Natural killer cell (primary cell): ENCODE measurements at regions not wholly inside any gene's neighbourhood (a gene's known extent, or its start where the extent isn't known, plus 50 kb on each side); places are given as distances from the start of the nearest gene placed in this dataset.

Experiments used
- ATAC-seq, 3 donors: fragments of 150-1000 bp in 2 of 3; fragments of 200-7000 bp in 1 of 3; cut with Tn5 transposase; 1 replicate in 1 of 3; 2 replicates in 2 of 3; pipeline ENCODE4 v1.10.0; 2021; ENCODE audit warnings: mild to moderate bottlenecking in 2 of 3, moderate library complexity in 2 of 3
- DNase-seq, 2 donors: peaks; one replicate each; pipeline versions ENCODE4 v3.0.0 to v3.0.0-alpha.2; 2013 to 2021; ENCODE audit warnings: mixed read lengths in 1 of 2
- H3K27ac ChIP-seq: one replicate; pipeline ENCODE4 v1.5.1; 2013; ENCODE audit warnings: mild to moderate bottlenecking, low read length
- H3K27me3 ChIP-seq: one replicate; pipeline ENCODE4 v1.6.1; 2013; ENCODE audit warnings: low read length; ENCODE audit not compliant: control insufficient read depth, insufficient read depth
- H3K36me3 ChIP-seq: one replicate; pipeline ENCODE4 v1.6.1; 2013; ENCODE audit warnings: low read length; ENCODE audit not compliant: control insufficient read depth, insufficient read depth
- H3K4me1 ChIP-seq: one replicate; pipeline ENCODE4 v1.6.1; 2013; ENCODE audit warnings: low read length; ENCODE audit not compliant: control insufficient read depth, insufficient read depth
- H3K4me3 ChIP-seq: one replicate; pipeline ENCODE4 v1.5.1; 2013; ENCODE audit warnings: low read length
- H3K9me3 ChIP-seq: one replicate; pipeline ENCODE4 v1.6.1; 2013; ENCODE audit warnings: low read length; ENCODE audit not compliant: control insufficient read depth, insufficient read depth
- H3K27ac Mint-ChIP-seq, 2 donors: one replicate each; pipeline ENCODE4 v1.8.0; 2022; ENCODE audit warnings: mild to moderate bottlenecking in 2 of 2, mixed read lengths in 2 of 2, moderate library complexity in 1 of 2
- H3K27me3 Mint-ChIP-seq, 2 donors: one replicate each; pipeline ENCODE4 v1.8.0; 2022; ENCODE audit warnings: low read depth in 2 of 2, mixed read lengths in 2 of 2
- H3K36me3 Mint-ChIP-seq: one replicate; pipeline ENCODE4 v1.8.0; 2022; ENCODE audit warnings: mixed read lengths
- H3K4me1 Mint-ChIP-seq, 2 donors: one replicate each; pipeline ENCODE4 v1.8.0; 2022; ENCODE audit warnings: mixed read lengths in 2 of 2
- H3K4me3 Mint-ChIP-seq: one replicate; pipeline ENCODE4 v1.8.0; 2022; ENCODE audit warnings: mild to moderate bottlenecking, moderate library complexity, mixed read lengths
- H3K9me3 Mint-ChIP-seq, 2 donors: one replicate each; pipeline ENCODE4 v1.8.0; 2022; ENCODE audit warnings: mixed read lengths in 2 of 2
- WGBS: methylation state at CpG from one replicate; pipeline ENCODE4 v1.1.7; 2013; ENCODE audit warnings: missing lambda C conversion rate; ENCODE audit not compliant: insufficient coverage; 5-methylcytosine and 5-hydroxymethylcytosine counted together
- intact Hi-C: fragments of 100-400 bp; cut with micrococcal nuclease; formaldehyde crosslinking; loops from one replicate; pipeline ENCODE4 v1.14.2; 2022
- TF ChIP-seq, protein P1 (sequence below): fragments of 200-600 bp; IDR thresholded peaks from one replicate; pipeline ENCODE4 v1.8.0; 2022; ENCODE audit warnings: antibody characterized with exemption

DNA sequence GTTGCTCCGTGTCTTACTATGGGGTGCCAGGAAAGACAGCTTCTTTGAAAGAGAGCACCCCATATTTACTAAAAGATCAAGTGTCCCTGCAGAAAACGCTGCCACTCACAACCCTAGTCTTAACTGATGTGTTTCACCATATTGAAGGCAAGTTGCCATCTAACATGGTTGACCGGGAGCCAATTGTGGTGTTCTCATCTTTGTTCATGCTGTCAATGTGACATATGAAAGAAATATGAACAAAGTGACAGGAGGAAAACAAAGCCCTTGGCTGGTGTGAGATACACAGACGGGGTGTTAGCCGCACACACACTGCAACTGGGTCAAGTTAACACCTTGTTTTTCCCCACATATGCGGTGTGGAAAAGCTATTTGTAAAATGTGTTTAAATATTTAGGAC is 122.3 kb upstream of the NEBL start:
- no peak overlapping the region for H3K4me3 Mint-ChIP-seq
- Histone ChIP-seq H3K27ac (no peak overlapping the region), H3K27me3 (no peaks in the 10 kb centered on the region), H3K4me3 (no peak overlapping the region), H3K36me3 (no peaks in the 10 kb centered on the region), H3K4me1 (no peaks in the 10 kb centered on the region), H3K9me3 (no peaks in the 10 kb centered on the region)
- H3K27me3 Mint-ChIP-seq: peaks cover 0 to 12% of the 10 kb centered on the region in 2 donors
- no peaks in the 10 kb centered on the region for H3K9me3 Mint-ChIP-seq
- no peaks in the 10 kb centered on the region for H3K4me1 Mint-ChIP-seq
- ATAC-seq (no peak), DNase-seq (no peak)
- 82% methylated on average over 6 of the region's 6 CpGs for WGBS
- no peak overlapping the region for H3K27ac Mint-ChIP-seq
- TF ChIP-seq, protein P1, sequence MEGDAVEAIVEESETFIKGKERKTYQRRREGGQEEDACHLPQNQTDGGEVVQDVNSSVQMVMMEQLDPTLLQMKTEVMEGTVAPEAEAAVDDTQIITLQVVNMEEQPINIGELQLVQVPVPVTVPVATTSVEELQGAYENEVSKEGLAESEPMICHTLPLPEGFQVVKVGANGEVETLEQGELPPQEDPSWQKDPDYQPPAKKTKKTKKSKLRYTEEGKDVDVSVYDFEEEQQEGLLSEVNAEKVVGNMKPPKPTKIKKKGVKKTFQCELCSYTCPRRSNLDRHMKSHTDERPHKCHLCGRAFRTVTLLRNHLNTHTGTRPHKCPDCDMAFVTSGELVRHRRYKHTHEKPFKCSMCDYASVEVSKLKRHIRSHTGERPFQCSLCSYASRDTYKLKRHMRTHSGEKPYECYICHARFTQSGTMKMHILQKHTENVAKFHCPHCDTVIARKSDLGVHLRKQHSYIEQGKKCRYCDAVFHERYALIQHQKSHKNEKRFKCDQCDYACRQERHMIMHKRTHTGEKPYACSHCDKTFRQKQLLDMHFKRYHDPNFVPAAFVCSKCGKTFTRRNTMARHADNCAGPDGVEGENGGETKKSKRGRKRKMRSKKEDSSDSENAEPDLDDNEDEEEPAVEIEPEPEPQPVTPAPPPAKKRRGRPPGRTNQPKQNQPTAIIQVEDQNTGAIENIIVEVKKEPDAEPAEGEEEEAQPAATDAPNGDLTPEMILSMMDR: no peak
- intact Hi-C loops: no loop called here
- no peaks in the 10 kb centered on the region for H3K36me3 Mint-ChIP-seq

DNA sequence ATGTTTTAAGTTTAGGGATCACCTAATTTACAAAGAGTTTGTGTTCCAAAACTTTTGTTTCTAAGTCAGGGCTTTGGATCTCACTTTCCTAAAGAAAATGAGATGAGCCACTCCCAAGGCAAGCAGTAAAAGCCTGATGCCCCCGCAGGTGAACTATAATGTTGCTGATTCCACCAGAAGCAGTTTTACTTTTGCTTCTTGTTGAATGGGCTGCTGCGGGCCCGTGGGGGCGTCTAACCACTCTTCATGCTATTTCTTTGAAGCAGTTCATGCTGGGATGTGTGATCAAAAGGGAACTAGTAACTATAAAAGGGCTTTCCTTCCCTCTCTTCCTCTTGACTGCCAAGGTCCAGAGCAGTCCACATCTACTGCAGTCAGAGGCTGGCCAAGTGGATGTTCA is 118.7 kb upstream of the NEBL start:
- Mint-ChIP-seq H3K27me3 (peaks cover 0 to 10% of the 10 kb centered on the region in 2 donors), H3K36me3 (no peaks in the 10 kb centered on the region), H3K9me3 (peaks cover 0 to 2% of the 10 kb centered on the region in 2 donors), H3K27ac (no peak overlapping the region), H3K4me1 (no peaks in the 10 kb centered on the region), H3K4me3 (no peak overlapping the region)
- DNase-seq: no peak
- H3K9me3 ChIP-seq: no peaks in the 10 kb centered on the region
- ATAC-seq: no peak
- H3K27ac ChIP-seq: no peak overlapping the region
- no peaks in the 10 kb centered on the region for H3K4me1 ChIP-seq
- WGBS: 67% methylated on average over 3 of the region's 4 CpGs
- H3K4me3 ChIP-seq: no peak overlapping the region
- H3K36me3 ChIP-seq: no peaks in the 10 kb centered on the region
- TF ChIP-seq, protein P1: no peak
- H3K27me3 ChIP-seq: no peaks in the 10 kb centered on the region
- intact Hi-C loops: no loop called here

DNA sequence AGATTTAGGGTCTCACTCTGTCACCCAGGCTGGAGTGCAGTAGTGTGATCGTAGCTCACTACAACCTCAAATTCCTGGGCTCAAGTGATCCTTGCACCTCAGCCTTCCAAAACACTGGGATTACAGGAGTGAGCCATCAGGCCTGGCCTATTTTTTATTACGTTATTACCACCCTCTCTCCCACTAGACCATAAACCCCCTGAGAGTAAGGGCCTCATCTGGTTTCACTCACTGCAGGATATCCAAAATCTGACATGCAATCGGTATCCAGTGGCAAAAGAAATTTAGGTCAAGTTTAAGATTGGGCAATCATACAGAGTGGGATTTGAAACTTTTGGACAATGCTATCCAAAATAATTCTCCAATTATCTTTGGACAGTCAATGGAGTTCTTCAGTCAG is 117.0 kb upstream of the NEBL start:
- H3K36me3 Mint-ChIP-seq: no peaks in the 10 kb centered on the region
- intact Hi-C loops: no loop called here
- no peak overlapping the region for H3K4me3 Mint-ChIP-seq
- Histone ChIP-seq H3K4me1 (no peaks in the 10 kb centered on the region), H3K27ac (no peak overlapping the region), H3K36me3 (no peaks in the 10 kb centered on the region), H3K4me3 (no peak overlapping the region), H3K9me3 (no peaks in the 10 kb centered on the region), H3K27me3 (no peaks in the 10 kb centered on the region)
- DNase-seq (no peak), ATAC-seq (no peak)
- 94% methylated on average over 3 of the region's 3 CpGs for WGBS
- H3K9me3 Mint-ChIP-seq: peaks cover 0 to 2% of the 10 kb centered on the region in 2 donors
- TF ChIP-seq, protein P1: no peak
- no peaks in the 10 kb centered on the region for H3K4me1 Mint-ChIP-seq
- peaks cover 0 to 10% of the 10 kb centered on the region in 2 donors for H3K27me3 Mint-ChIP-seq
- H3K27ac Mint-ChIP-seq: no peak overlapping the region

DNA sequence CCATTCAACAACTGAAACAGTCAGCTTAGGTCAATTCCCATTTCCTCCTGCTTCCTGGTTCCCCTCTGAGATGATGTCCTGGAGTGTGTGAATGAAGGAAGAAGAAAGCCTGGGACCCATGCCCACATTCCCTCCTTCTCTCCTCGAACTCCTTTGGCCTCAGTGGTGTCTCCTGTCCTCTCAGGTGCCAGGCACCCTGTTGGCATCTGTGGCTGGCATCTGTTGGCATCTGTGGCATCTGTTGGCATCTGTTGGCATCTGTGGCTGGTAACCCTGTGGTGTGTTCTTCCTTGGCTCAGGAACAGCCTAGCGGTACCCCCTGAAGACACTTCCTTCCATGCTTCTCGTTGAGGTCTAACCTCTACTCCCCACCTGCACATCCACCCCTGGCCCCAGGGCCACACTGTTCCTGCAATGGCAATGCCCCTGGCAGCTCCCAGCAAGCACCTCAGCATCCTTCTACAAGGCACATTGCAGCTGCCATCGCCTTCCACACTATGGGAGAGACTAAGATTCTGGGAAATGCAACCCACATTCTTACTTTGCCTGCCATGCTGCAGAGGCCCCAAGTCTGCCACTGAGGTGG is 114.4 kb upstream of the NEBL start:
- no peak overlapping the region for H3K4me3 Mint-ChIP-seq
- H3K36me3 Mint-ChIP-seq: no peaks in the 10 kb centered on the region
- 80% methylated on average over 4 of the region's 4 CpGs for WGBS

More for the DNA sequence above, 114.4 kb upstream of the NEBL start:
- H3K4me3 ChIP-seq: no peak overlapping the region
- intact Hi-C loops: no loop called here
- H3K27ac ChIP-seq: no peak overlapping the region
- no peak for ATAC-seq
- H3K4me1 Mint-ChIP-seq: no peaks in the 10 kb centered on the region
- DNase-seq: no peak
- no peaks in the 10 kb centered on the region for H3K4me1 ChIP-seq
- H3K27ac Mint-ChIP-seq: no peak overlapping the region
- no peaks in the 10 kb centered on the region for H3K27me3 ChIP-seq
- peaks cover 0 to 2% of the 10 kb centered on the region in 2 donors for H3K9me3 Mint-ChIP-seq
- no peaks in the 10 kb centered on the region for H3K36me3 ChIP-seq
- H3K9me3 ChIP-seq: no peaks in the 10 kb centered on the region
- no peaks in the 10 kb centered on the region for H3K27me3 Mint-ChIP-seq
- TF ChIP-seq, protein P1: no peak
